HL-60 (cell line): ENCODE measurements at regions not wholly inside any gene's neighbourhood (a gene's known extent, or its start where the extent isn't known, plus 50 kb on each side); places are given as distances from the start of the nearest gene placed in this dataset.

Source experiments
- DNase-seq, 2 experiments: peaks; one replicate each; pipeline ENCODE4 v3.0.0-alpha.2; 2010 to 2020; ENCODE audit warnings: low read depth in 1 of 2, low spot score in 1 of 2
- H3K27ac ChIP-seq: fragments of 250-450 bp; sonication (Bioruptor Pico); replicated peaks from 2 replicates; pipeline ENCODE4 v1.5.1; 2020; ENCODE audit warnings: mild to moderate bottlenecking, moderate library complexity
- H3K27me3 ChIP-seq: fragments of 250-450 bp; sonication (Bioruptor Pico); 2 replicates; pipeline ENCODE4 v1.5.1; 2021; ENCODE audit warnings: mild to moderate bottlenecking, moderate library complexity; ENCODE audit not compliant: insufficient read depth, poor library complexity, severe bottlenecking
- H3K4me3 ChIP-seq: replicated peaks from 2 replicates; pipeline ENCODE4 v1.5.1; 2011; ENCODE audit warnings: mild to moderate bottlenecking, control low read depth, low read length; ENCODE audit not compliant: insufficient read depth
- CTCF ChIP-seq: IDR thresholded peaks from one replicate; pipeline ENCODE4 v1.5.1; 2011; ENCODE audit warnings: low read length, control low read depth, inconsistent platforms; ENCODE audit not compliant: insufficient read depth
- GABPA ChIP-seq: IDR thresholded peaks from 2 replicates; pipeline ENCODE4 v1.6.1; 2012; ENCODE audit warnings: low read depth
- POLR2AphosphoS5 ChIP-seq: IDR thresholded peaks from 2 replicates; pipeline ENCODE4 v1.6.1; 2012; ENCODE audit warnings: low read depth
- REST ChIP-seq: IDR thresholded peaks from 2 replicates; pipeline ENCODE4 v1.6.1; 2012; ENCODE audit warnings: low read depth; ENCODE audit not compliant: insufficient replicate concordance
- SPI1 ChIP-seq: IDR thresholded peaks from 2 replicates; pipeline ENCODE4 v1.6.1; 2012; ENCODE audit warnings: low read depth, mild to moderate bottlenecking, borderline replicate concordance

- Histone ChIP-seq H3K4me3 (no peak overlapping the region), H3K27ac (peak overlapping the region; percentile 3), H3K27me3 (no peaks in the 10 kb centered on the region)
- TF ChIP-seq REST (no peak), SPI1 (peak; percentile 57; the same call in 1 of the 2 replicates)
- peak in 1 of 2 experiments; percentile 32 for DNase-seq
Measured at GRCh38 chr10:124251317-124252065, 158.1 kb upstream of the CHST15 start.

- no peak for DNase-seq
- no peak overlapping the region for H3K4me3 ChIP-seq
- H3K27me3 ChIP-seq, result no peaks in the 10 kb centered on the region
- TF ChIP-seq SPI1, result no peak
- no peak for TF ChIP-seq POLR2AphosphoS5
- no peak for TF ChIP-seq REST
- TF ChIP-seq GABPA, result no peak
- H3K27ac ChIP-seq, result no peak overlapping the region
Measured at GRCh38 chr10:124250506-124250905, 157.1 kb upstream of the CHST15 start.

GRCh38 chr10:124249812-124250432 lies 156.5 kb upstream of the CHST15 start:
- no peaks in the 10 kb centered on the region for H3K27me3 ChIP-seq
- no peak overlapping the region for H3K27ac ChIP-seq
- TF ChIP-seq GABPA, result no peak
- TF ChIP-seq REST, result no peak
- no peak for TF ChIP-seq POLR2AphosphoS5
- TF ChIP-seq CTCF, result no peak
- no peak for TF ChIP-seq SPI1
- DNase-seq, result no peak
- H3K4me3 ChIP-seq, result no peak overlapping the region

- TF ChIP-seq CTCF, result no peak
- no peak for TF ChIP-seq POLR2AphosphoS5
- TF ChIP-seq REST, result no peak
- TF ChIP-seq SPI1, result no peak
- no peak for TF ChIP-seq GABPA
- DNase-seq, result no peak
- no peak overlapping the region for H3K27ac ChIP-seq
- no peak overlapping the region for H3K4me3 ChIP-seq
- no peaks in the 10 kb centered on the region for H3K27me3 ChIP-seq
Measured at GRCh38 chr10:124249196-124249595, 155.8 kb upstream of the CHST15 start.
